Epithelial cell of esophagus (primary cell): ENCODE measurements at regions not wholly inside any gene's neighbourhood (a gene's known extent, or its start where the extent isn't known, plus 50 kb on each side); places are given as distances from the start of the nearest gene placed in this dataset.
A peak's percentile ranks its signal among the peaks of the same experiment; 100 is the strongest.

ENCODE experiments used
- DNase-seq: peaks from one replicate; pipeline ENCODE4 v3.0.0; 2010; ENCODE audit warnings: low read depth
- H3K4me3 ChIP-seq: 2 replicates; pipeline ENCODE4 v1.5.1; 2011; ENCODE audit warnings: mild to moderate bottlenecking, low read length, control low read depth
- CTCF ChIP-seq: IDR thresholded peaks from 2 replicates; pipeline ENCODE4 v1.5.1; 2011; ENCODE audit warnings: low read depth, mild to moderate bottlenecking, low read length, control low read depth, inconsistent platforms; ENCODE audit not compliant: insufficient read depth; ENCODE audit errors: missing control alignments

- H3K4me3 ChIP-seq, result no peak overlapping the region
- DNase-seq, result peak; percentile 17
- no peak for TF ChIP-seq CTCF
These were observed 407.8 kb downstream of the CDH2 start for GRCh38 chr18:27769152-27769551.

- peak; percentile 26 for DNase-seq
- no peak for TF ChIP-seq CTCF
- no peak overlapping the region for H3K4me3 ChIP-seq
These were observed 413.0 kb downstream of the CDH2 start for GRCh38 chr18:27763936-27764335.

- DNase-seq, result no peak
- TF ChIP-seq CTCF, result no peak
- H3K4me3 ChIP-seq, result no peak overlapping the region
These were observed 413.6 kb downstream of the CDH2 start for GRCh38 chr18:27763341-27763740.

GRCh38 chr18:27762054-27762453, 414.9 kb downstream of the CDH2 start:
- H3K4me3 ChIP-seq, result no peak overlapping the region
- peak; percentile 4 for DNase-seq
- no peak for TF ChIP-seq CTCF

GRCh38 chr18:27752944-27753343, 424.0 kb downstream of the CDH2 start:
- no peak for TF ChIP-seq CTCF
- H3K4me3 ChIP-seq, result no peak overlapping the region

GRCh38 chr18:27750923-27751322, 426.0 kb downstream of the CDH2 start:
- TF ChIP-seq CTCF, result no peak

More at GRCh38 chr18:27752944-27753343, 424.0 kb downstream of the CDH2 start:
- DNase-seq, result no peak

GRCh38 chr18:27750014-27750413, 426.9 kb downstream of the CDH2 start:
- no peak overlapping the region for H3K4me3 ChIP-seq
- TF ChIP-seq CTCF, result peak; percentile 83
- peak; percentile 79 for DNase-seq

More at GRCh38 chr18:27750923-27751322, 426.0 kb downstream of the CDH2 start:
- no peak for DNase-seq
- no peak overlapping the region for H3K4me3 ChIP-seq
